ENCODE measurements at regions not wholly inside any gene's neighbourhood (a gene's known extent, or its start where the extent isn't known, plus 50 kb on each side); places are given as distances from the start of the nearest gene placed in this dataset.

DNA sequence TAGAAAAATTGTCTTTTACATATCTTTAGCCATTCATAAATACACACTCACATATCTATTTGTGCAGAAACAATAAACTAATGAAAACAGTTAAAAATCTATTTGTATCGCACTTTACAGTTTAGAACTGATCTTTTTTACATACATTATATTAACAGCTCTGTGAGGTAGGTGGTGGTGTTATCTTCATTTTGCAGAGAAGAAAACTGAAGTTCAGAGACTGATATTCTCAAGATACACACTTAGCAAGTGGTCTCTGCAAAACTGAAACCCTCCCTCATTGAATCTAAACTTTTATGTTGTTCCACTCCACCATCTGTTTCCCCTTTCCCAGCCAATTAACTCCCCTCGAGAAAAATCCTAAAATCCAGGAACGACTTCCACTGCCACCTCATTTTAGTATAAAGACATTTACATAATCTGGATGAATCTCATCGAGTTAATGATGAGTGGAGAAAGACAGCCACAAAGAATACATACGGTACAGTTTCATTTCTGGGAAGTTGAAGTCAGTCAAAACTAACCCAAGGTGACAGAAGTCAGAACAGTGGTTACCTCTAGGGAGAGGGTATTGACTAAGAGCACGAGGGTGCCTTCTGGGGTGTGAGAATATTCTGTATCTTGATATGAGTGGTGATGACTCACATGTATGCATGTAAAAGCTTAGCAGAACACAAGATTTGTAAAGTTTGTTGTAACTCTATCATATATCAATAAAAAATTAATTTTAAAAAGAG, 524.2 kb upstream of the TCF4 start:
- Histone ChIP-seq H3K4me1 (ENCODE audit: low read length) (no peaks in the 10 kb centered on the region), H4K20me1 (ENCODE audit: insufficient read depth, low read length) (no peaks in the 10 kb centered on the region), H3K79me2 (ENCODE audit: low read length) (no peaks in the 10 kb centered on the region), H3K4me3 (ENCODE audit: low read length) (no peak overlapping the region), H3F3A (ENCODE audit: insufficient read depth, low read length) (no peaks in the 10 kb centered on the region), H2AFZ (ENCODE audit: low read length) (no peak overlapping the region), H3K27ac (ENCODE audit: low read length) (no peak overlapping the region), H3K9ac (ENCODE audit: low read length) (no peak overlapping the region), H3K27me3 (replicated peaks; ENCODE audit: insufficient read depth, low read length) (no peaks in the 10 kb centered on the region), H3K9me2 (replicated peaks; ENCODE audit: insufficient read depth, low read length) (no peaks in the 10 kb centered on the region), H3K4me2 (ENCODE audit: low read depth, low read length) (no peak overlapping the region), H3K36me3 (replicated peaks; ENCODE audit: insufficient read depth, low read length) (no peaks in the 10 kb centered on the region), H3K9me3 (replicated peaks; ENCODE audit: insufficient read depth, low read length) (no peaks in the 10 kb centered on the region)
- TF ChIP-seq, protein P1, sequence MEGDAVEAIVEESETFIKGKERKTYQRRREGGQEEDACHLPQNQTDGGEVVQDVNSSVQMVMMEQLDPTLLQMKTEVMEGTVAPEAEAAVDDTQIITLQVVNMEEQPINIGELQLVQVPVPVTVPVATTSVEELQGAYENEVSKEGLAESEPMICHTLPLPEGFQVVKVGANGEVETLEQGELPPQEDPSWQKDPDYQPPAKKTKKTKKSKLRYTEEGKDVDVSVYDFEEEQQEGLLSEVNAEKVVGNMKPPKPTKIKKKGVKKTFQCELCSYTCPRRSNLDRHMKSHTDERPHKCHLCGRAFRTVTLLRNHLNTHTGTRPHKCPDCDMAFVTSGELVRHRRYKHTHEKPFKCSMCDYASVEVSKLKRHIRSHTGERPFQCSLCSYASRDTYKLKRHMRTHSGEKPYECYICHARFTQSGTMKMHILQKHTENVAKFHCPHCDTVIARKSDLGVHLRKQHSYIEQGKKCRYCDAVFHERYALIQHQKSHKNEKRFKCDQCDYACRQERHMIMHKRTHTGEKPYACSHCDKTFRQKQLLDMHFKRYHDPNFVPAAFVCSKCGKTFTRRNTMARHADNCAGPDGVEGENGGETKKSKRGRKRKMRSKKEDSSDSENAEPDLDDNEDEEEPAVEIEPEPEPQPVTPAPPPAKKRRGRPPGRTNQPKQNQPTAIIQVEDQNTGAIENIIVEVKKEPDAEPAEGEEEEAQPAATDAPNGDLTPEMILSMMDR (IDR thresholded peaks at IDR 0.05; ENCODE audit: low read length) = no peak
- TF ChIP-seq EZH2 (optimal IDR thresholded peaks at IDR 0.05; ENCODE audit: low read depth, low read length) = no peak
- no peak for TF ChIP-seq EZH2phosphoT487 (IDR thresholded peaks at IDR 0.05; ENCODE audit: low read length)
- no peak for DNase-seq

DNA sequence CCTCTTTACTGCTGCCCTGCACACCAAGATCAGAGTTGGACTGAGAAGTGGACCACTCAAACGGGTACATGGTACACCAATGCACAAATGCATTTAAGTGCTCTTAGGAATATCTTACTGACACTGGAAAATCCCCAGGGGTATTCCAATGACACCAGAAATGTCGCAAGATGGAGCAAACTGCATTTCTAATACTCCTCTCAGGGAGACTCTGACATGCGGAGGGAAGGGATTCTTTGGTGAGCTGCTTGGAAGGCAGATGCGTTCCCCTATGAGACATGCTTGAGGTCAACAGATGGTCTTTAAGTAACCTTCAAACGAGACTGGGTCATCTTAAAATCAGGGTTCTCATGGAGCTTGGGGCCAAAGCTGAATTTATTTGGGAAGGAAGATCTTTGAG, 521.8 kb upstream of the TCF4 start:
- Histone ChIP-seq H3F3A (ENCODE audit: insufficient read depth, low read length) (no peaks in the 10 kb centered on the region), H3K9me2 (replicated peaks; ENCODE audit: insufficient read depth, low read length) (no peaks in the 10 kb centered on the region), H3K9me3 (replicated peaks; ENCODE audit: insufficient read depth, low read length) (no peaks in the 10 kb centered on the region), H3K36me3 (replicated peaks; ENCODE audit: insufficient read depth, low read length) (no peaks in the 10 kb centered on the region), H4K20me1 (ENCODE audit: insufficient read depth, low read length) (no peaks in the 10 kb centered on the region), H3K4me2 (ENCODE audit: low read depth, low read length) (no peak overlapping the region), H3K4me3 (ENCODE audit: low read length) (no peak overlapping the region), H2AFZ (ENCODE audit: low read length) (no peak overlapping the region), H3K9ac (ENCODE audit: low read length) (no peak overlapping the region), H3K4me1 (ENCODE audit: low read length) (no peaks in the 10 kb centered on the region), H3K79me2 (ENCODE audit: low read length) (no peaks in the 10 kb centered on the region), H3K27ac (ENCODE audit: low read length) (no peak overlapping the region), H3K27me3 (replicated peaks; ENCODE audit: insufficient read depth, low read length) (no peaks in the 10 kb centered on the region)
- TF ChIP-seq EZH2 (optimal IDR thresholded peaks at IDR 0.05; ENCODE audit: low read depth, low read length) = no peak
- no peak for TF ChIP-seq EZH2phosphoT487 (IDR thresholded peaks at IDR 0.05; ENCODE audit: low read length)
- TF ChIP-seq, protein P1 (IDR thresholded peaks at IDR 0.05; ENCODE audit: low read length) = no peak
- no peak for DNase-seq

DNA sequence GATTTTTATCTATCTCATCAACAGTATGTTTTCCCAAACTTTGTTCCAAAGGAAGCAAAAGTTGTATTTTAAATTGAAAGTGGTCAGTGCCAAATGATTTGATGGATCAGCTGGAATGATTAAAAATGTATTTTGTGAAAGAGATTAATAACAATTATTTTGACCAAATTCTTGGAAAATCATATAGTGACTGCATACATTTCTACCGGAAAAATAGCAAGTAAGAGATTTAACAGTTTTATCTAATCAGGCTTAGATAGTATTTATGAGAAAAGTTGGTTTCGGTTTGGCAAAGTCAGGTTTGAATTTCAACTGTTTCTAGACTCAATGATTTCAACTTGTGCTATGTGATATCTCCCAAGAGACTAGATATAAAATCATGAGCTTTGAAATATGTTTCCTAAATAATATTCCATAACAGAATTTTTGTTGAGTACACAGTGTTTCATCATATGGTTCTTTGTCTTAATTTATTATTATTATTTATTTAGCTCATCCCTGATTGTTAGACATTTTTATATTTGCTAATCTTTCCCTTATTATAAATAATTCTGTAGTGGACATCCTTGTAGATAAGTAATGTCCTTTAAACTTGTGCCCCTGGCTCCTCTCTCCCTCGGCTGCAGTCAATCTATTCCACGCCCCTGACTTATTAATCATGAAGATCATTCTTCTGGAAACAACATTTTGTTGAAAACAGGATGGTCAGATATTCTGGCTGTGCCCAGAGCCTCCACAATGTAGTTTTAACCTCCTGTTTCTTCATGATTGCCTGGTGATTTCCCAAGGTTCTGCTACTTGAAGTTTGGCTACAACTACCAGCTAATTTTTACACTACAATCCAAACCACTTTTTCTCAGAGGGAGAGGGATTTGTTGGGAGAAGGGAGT, 520.7 kb upstream of the TCF4 start:
- Histone ChIP-seq H3K9ac (ENCODE audit: low read length) (no peak overlapping the region), H3K27ac (ENCODE audit: low read length) (no peak overlapping the region), H2AFZ (ENCODE audit: low read length) (no peak overlapping the region), H3K4me2 (ENCODE audit: low read depth, low read length) (no peak overlapping the region), H4K20me1 (ENCODE audit: insufficient read depth, low read length) (no peaks in the 10 kb centered on the region), H3K36me3 (replicated peaks; ENCODE audit: insufficient read depth, low read length) (no peaks in the 10 kb centered on the region), H3K9me2 (replicated peaks; ENCODE audit: insufficient read depth, low read length) (no peaks in the 10 kb centered on the region), H3K9me3 (replicated peaks; ENCODE audit: insufficient read depth, low read length) (no peaks in the 10 kb centered on the region), H3K27me3 (replicated peaks; ENCODE audit: insufficient read depth, low read length) (no peaks in the 10 kb centered on the region), H3K4me3 (ENCODE audit: low read length) (no peak overlapping the region), H3K4me1 (ENCODE audit: low read length) (no peaks in the 10 kb centered on the region), H3F3A (ENCODE audit: insufficient read depth, low read length) (no peaks in the 10 kb centered on the region), H3K79me2 (ENCODE audit: low read length) (no peaks in the 10 kb centered on the region)
- no peak for DNase-seq
- no peak for TF ChIP-seq EZH2phosphoT487 (IDR thresholded peaks at IDR 0.05; ENCODE audit: low read length)
- TF ChIP-seq, protein P1 (IDR thresholded peaks at IDR 0.05; ENCODE audit: low read length) = no peak
- no peak for TF ChIP-seq EZH2 (optimal IDR thresholded peaks at IDR 0.05; ENCODE audit: low read depth, low read length)

Measured in MM.1S (cell line).